C4-2B (cell line): ENCODE measurements at regions not wholly inside any gene's neighbourhood (a gene's known extent, or its start where the extent isn't known, plus 50 kb on each side); places are given as distances from the start of the nearest gene placed in this dataset.

Source experiments
- ZFX ChIP-seq: fragments of 450-650 bp; IDR thresholded peaks from 2 replicates; pipeline ENCODE4 v1.6.1; 2017
- TF ChIP-seq, protein P1 (sequence below): fragments of 450-650 bp; conservative IDR thresholded peaks from 2 replicates; pipeline ENCODE4 v1.5.1; 2017; ENCODE audit warnings: mild to moderate bottlenecking

DNA sequence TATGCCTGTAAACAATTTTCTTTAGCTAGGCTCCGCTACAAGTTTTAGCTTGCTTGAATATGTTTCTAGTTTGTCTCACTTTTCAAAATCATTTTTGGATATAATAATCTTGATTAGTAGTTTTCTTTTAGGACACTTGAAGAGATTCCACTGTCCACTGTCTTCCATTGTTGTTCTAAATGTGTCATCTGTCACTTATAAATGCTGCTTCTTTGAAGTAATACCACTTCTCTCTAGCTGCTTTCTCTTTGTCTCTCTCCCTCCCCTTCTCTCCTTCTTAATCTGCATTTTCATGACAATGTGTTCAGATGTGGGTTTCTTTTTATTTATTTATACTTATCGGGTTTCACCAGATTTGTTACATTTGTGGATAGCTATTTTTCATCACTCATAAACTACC, 73.7 kb upstream of the DPP10 start:
- TF ChIP-seq, protein P1, sequence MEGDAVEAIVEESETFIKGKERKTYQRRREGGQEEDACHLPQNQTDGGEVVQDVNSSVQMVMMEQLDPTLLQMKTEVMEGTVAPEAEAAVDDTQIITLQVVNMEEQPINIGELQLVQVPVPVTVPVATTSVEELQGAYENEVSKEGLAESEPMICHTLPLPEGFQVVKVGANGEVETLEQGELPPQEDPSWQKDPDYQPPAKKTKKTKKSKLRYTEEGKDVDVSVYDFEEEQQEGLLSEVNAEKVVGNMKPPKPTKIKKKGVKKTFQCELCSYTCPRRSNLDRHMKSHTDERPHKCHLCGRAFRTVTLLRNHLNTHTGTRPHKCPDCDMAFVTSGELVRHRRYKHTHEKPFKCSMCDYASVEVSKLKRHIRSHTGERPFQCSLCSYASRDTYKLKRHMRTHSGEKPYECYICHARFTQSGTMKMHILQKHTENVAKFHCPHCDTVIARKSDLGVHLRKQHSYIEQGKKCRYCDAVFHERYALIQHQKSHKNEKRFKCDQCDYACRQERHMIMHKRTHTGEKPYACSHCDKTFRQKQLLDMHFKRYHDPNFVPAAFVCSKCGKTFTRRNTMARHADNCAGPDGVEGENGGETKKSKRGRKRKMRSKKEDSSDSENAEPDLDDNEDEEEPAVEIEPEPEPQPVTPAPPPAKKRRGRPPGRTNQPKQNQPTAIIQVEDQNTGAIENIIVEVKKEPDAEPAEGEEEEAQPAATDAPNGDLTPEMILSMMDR, result no peak
- TF ChIP-seq ZFX, result no peak
